CD14-positive monocyte (primary cell): ENCODE measurements at regions not wholly inside any gene's neighbourhood (a gene's known extent, or its start where the extent isn't known, plus 50 kb on each side); places are given as distances from the start of the nearest gene placed in this dataset.

Experiments used
- DNase-seq, 3 donors: peaks; one replicate each; pipeline ENCODE4 v3.0.0-alpha.2; 2011 to 2022
- H2AFZ ChIP-seq: 2 replicates; pipeline ENCODE4 v1.6.0; 2012; ENCODE audit warnings: mild to moderate bottlenecking, low read depth, low read length, inconsistent platforms; ENCODE audit not compliant: insufficient read depth, poor library complexity, severe bottlenecking
- H3K27ac ChIP-seq, 2 donors: 1 replicate in 1 of 2; 2 replicates in 1 of 2; pipeline ENCODE4 v1.5.1; 2012 to 2013; ENCODE audit warnings: low read length in 2 of 2, control low read depth in 1 of 2, inconsistent platforms in 1 of 2, low read depth in 1 of 2, mild to moderate bottlenecking in 1 of 2
- H3K27me3 ChIP-seq, 2 donors: one replicate each; pipeline versions ENCODE4 v1.6.0 to v1.6.1; 2011 to 2013; ENCODE audit warnings: low read length in 2 of 2; ENCODE audit not compliant: control insufficient read depth in 2 of 2, insufficient read depth in 2 of 2
- H3K36me3 ChIP-seq, 2 donors: replicated peaks in 1 of 2; 1 replicate in 1 of 2; 2 replicates in 1 of 2; pipeline versions ENCODE4 v1.5.1 to v1.6.1; 2012 to 2013; ENCODE audit warnings: low read length in 2 of 2, control low read depth in 1 of 2, inconsistent platforms in 1 of 2, mild to moderate bottlenecking in 1 of 2; ENCODE audit not compliant: insufficient read depth in 2 of 2, control insufficient read depth in 1 of 2
- H3K4me1 ChIP-seq, 2 donors: 1 replicate in 1 of 2; 2 replicates in 1 of 2; pipeline versions ENCODE4 v1.5.1 to v1.6.1; 2012 to 2013; ENCODE audit warnings: low read length in 2 of 2, control low read depth in 1 of 2, inconsistent platforms in 1 of 2, mild to moderate bottlenecking in 1 of 2, moderate library complexity in 1 of 2; ENCODE audit not compliant: insufficient read depth in 2 of 2, control insufficient read depth in 1 of 2
- H3K4me2 ChIP-seq: replicated peaks from 2 replicates; pipeline ENCODE3; 2012; ENCODE audit warnings: low read length, moderate library complexity, mild to moderate bottlenecking; ENCODE audit not compliant: poor library complexity, severe bottlenecking; ENCODE audit errors: extremely low read depth
- H3K4me3 ChIP-seq, 3 experiments: fragments of 200-600 bp in 1 of 3; sonication (generic) in 1 of 3; replicated peaks in 1 of 3; 1 replicate in 2 of 3; 2 replicates in 1 of 3; pipeline ENCODE4 v1.5.1; 2011 to 2013; ENCODE audit warnings: low read length in 3 of 3, mild to moderate bottlenecking in 3 of 3, control low read depth in 2 of 3, low read depth in 2 of 3, inconsistent platforms in 1 of 3, moderate library complexity in 1 of 3
- H3K79me2 ChIP-seq: 2 replicates; pipeline ENCODE4 v1.6.0; 2012; ENCODE audit warnings: mild to moderate bottlenecking, control low read depth, inconsistent platforms, low read length, moderate library complexity; ENCODE audit not compliant: insufficient read depth
- H3K9ac ChIP-seq: 2 replicates; pipeline ENCODE4 v1.6.0; 2017; ENCODE audit warnings: low read length, mild to moderate bottlenecking; ENCODE audit not compliant: insufficient read depth, poor library complexity, severe bottlenecking
- H3K9me3 ChIP-seq, 2 donors: replicated peaks in 1 of 2; 1 replicate in 1 of 2; 2 replicates in 1 of 2; pipeline versions ENCODE4 v1.5.1 to v1.6.1; 2012 to 2013; ENCODE audit warnings: low read length in 2 of 2, control low read depth in 1 of 2; ENCODE audit not compliant: control insufficient read depth in 1 of 2, insufficient read depth in 1 of 2
- H4K20me1 ChIP-seq: 2 replicates; pipeline ENCODE4 v1.6.0; 2012; ENCODE audit warnings: mild to moderate bottlenecking, low read length, control low read depth, moderate library complexity; ENCODE audit not compliant: insufficient read depth
- H3K27ac Mint-ChIP-seq, 7 donors: one replicate each; pipeline ENCODE4 v1.8.0; 2020; ENCODE audit warnings: mild to moderate bottlenecking in 7 of 7, mixed read lengths in 7 of 7, moderate library complexity in 6 of 7, inconsistent platforms in 2 of 7
- H3K27me3 Mint-ChIP-seq, 3 donors: one replicate each; pipeline ENCODE4 v1.8.0; 2021 to 2022; ENCODE audit warnings: low read depth in 3 of 3, mild to moderate bottlenecking in 3 of 3, mixed read lengths in 3 of 3, moderate library complexity in 3 of 3, inconsistent platforms in 1 of 3
- H3K36me3 Mint-ChIP-seq, 2 donors: one replicate each; pipeline ENCODE4 v1.8.0; 2020; ENCODE audit warnings: mixed read lengths in 2 of 2, inconsistent platforms in 1 of 2, mild to moderate bottlenecking in 1 of 2
- H3K4me1 Mint-ChIP-seq: one replicate; pipeline ENCODE4 v1.8.0; 2020; ENCODE audit warnings: mild to moderate bottlenecking, mixed read lengths
- H3K4me3 Mint-ChIP-seq, 2 donors: one replicate each; pipeline ENCODE4 v1.8.0; 2020; ENCODE audit warnings: mild to moderate bottlenecking in 2 of 2, mixed read lengths in 2 of 2, moderate library complexity in 1 of 2
- H3K9me3 Mint-ChIP-seq, 7 donors: one replicate each; pipeline ENCODE4 v1.8.0; 2020 to 2022; ENCODE audit warnings: mixed read lengths in 7 of 7, mild to moderate bottlenecking in 6 of 7, moderate library complexity in 6 of 7, inconsistent platforms in 2 of 7
- CTCF ChIP-seq: fragments of 200-600 bp; IDR thresholded peaks from one replicate; pipeline ENCODE4 v1.8.0; 2022; ENCODE audit warnings: antibody characterized with exemption, mild to moderate bottlenecking
- WGBS: methylation state at CpG from one replicate; pipeline ENCODE4 v1.1.5; 2013; ENCODE audit warnings: missing lambda C conversion rate; ENCODE audit not compliant: insufficient coverage; 5-methylcytosine and 5-hydroxymethylcytosine counted together
- intact Hi-C, 2 donors: fragments of 100-400 bp; cut with micrococcal nuclease; formaldehyde crosslinking; loops; one replicate each; pipeline versions ENCODE4 v1.15.0 to v1.15.1; 2023

- Mint-ChIP-seq H3K4me3 (no peak overlapping the region), H3K27me3 (no peaks in the 10 kb centered on the region), H3K4me1 (no peaks in the 10 kb centered on the region), H3K27ac (no peak overlapping the region), H3K9me3 (peaks cover 0 to 16% (median 2%) of the 10 kb centered on the region in 7 donors), H3K36me3 (no peaks in the 10 kb centered on the region)
- intact Hi-C loops: no loop called here
- TF ChIP-seq CTCF: no peak
- H3K9me3 ChIP-seq: peaks cover 0 to 5% of the 10 kb centered on the region in 2 donors
- no peaks in the 10 kb centered on the region for H3K36me3 ChIP-seq
- no peak overlapping the region for H3K4me3 ChIP-seq
- no peaks in the 10 kb centered on the region for H4K20me1 ChIP-seq
- H3K4me1 ChIP-seq: no peaks in the 10 kb centered on the region
- no peaks in the 10 kb centered on the region for H3K27me3 ChIP-seq
- no peak overlapping the region for H2AFZ ChIP-seq
- no peak for DNase-seq
- no peak overlapping the region for H3K27ac ChIP-seq
- 83% methylated on average over 2 of the region's 3 CpGs for WGBS
- no peak overlapping the region for H3K9ac ChIP-seq
- no peak overlapping the region for H3K4me2 ChIP-seq
- H3K79me2 ChIP-seq: no peaks in the 10 kb centered on the region
These were observed 212.4 kb upstream of the ADAMTS9 start for GRCh38 chr3:64900156-64900555.

DNA sequence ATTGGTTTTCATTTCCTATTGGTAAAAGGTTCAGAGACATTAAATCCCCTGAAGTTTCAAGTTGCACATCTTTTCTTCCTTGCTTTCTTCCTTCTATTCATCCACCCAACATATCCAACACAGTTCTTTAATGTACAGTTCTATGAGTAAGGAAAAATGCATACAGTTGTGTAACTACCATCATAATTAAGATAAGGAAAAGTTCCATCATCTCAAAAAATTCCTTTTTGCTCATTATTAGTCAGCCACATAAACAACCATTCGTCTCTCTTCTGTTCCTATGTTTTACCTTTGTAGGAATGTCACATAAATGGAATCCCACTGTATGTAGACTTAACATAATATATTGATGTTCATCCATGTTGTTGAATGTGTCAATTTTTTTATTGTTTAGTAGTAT lies 211.1 kb upstream of the ADAMTS9 start:
- no CpG with 5 or more reads among the region's 1 CpG for WGBS
- Histone ChIP-seq H3K36me3 (no peaks in the 10 kb centered on the region), H3K27me3 (no peaks in the 10 kb centered on the region), H3K27ac (no peak overlapping the region), H3K79me2 (no peaks in the 10 kb centered on the region), H3K9me3 (no peaks in the 10 kb centered on the region), H2AFZ (no peak overlapping the region), H3K4me3 (no peak overlapping the region), H3K4me2 (no peak overlapping the region), H4K20me1 (no peaks in the 10 kb centered on the region), H3K9ac (no peak overlapping the region), H3K4me1 (no peaks in the 10 kb centered on the region)
- no peak for TF ChIP-seq CTCF
- no peak for DNase-seq
- Mint-ChIP-seq H3K4me1 (no peaks in the 10 kb centered on the region), H3K27ac (no peak overlapping the region), H3K4me3 (no peak overlapping the region), H3K9me3 (peaks cover 0 to 10% (median 2%) of the 10 kb centered on the region in 7 donors), H3K27me3 (no peaks in the 10 kb centered on the region), H3K36me3 (no peaks in the 10 kb centered on the region)
- intact Hi-C loops: no loop called here
